Dendritic cell treated with granulocyte-macrophage colony-stimulating factor and Interleukin-4, amounts not matched to agents 40 ng/mL and 50 ng/mL, for 4 days (primary cell): ENCODE measurements at regions not wholly inside any gene's neighbourhood (a gene's known extent, or its start where the extent isn't known, plus 50 kb on each side); places are given as distances from the start of the nearest gene placed in this dataset.
"Not testable (repeated sequence)": the region's sequence is repeated elsewhere in the genome, so short reads cannot be mapped to it uniquely, and the experiment has no call there.

Source experiments
- H3K27ac Mint-ChIP-seq: one replicate; pipeline ENCODE4 v1.8.0; 2022; ENCODE audit warnings: mild to moderate bottlenecking, mixed read lengths
- H3K27me3 Mint-ChIP-seq: one replicate; pipeline ENCODE4 v1.8.0; 2022; ENCODE audit warnings: mild to moderate bottlenecking, mixed read lengths
- H3K36me3 Mint-ChIP-seq: one replicate; pipeline ENCODE4 v1.8.0; 2022; ENCODE audit warnings: low read depth, mixed read lengths
- H3K4me1 Mint-ChIP-seq: one replicate; pipeline ENCODE4 v1.8.0; 2022; ENCODE audit warnings: low read depth, mixed read lengths
- H3K4me3 Mint-ChIP-seq: one replicate; pipeline ENCODE4 v1.8.0; 2022; ENCODE audit warnings: mild to moderate bottlenecking, moderate library complexity, mixed read lengths
- H3K9me3 Mint-ChIP-seq: one replicate; pipeline ENCODE4 v1.8.0; 2022; ENCODE audit warnings: mixed read lengths
- intact Hi-C: fragments of 100-400 bp; cut with micrococcal nuclease; formaldehyde crosslinking; loops from one replicate; pipeline ENCODE4 v1.15.0; 2022

DNA sequence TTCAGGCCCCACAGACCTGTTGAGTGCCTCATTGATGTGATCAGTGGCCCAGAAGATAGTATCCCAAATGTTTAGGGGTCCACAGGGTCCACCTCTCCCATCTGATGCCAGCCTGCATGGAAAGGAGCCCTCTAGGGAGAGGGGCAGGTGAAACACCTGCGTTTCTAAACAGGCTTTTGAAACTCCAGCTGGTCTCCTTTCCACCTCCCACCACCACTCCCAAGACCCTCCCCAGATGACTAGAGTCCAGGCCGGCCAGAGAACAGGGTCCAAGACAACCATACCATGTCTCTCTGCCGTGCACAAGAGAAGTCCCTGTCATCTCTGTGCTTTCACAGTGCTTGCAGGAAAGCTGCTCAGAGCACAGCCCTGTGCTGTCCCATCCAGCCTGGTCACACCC lies 105.0 kb upstream of the NANOS1 start:
- intact Hi-C loops = no loop called here
- no peak overlapping the region for H3K27ac Mint-ChIP-seq

DNA sequence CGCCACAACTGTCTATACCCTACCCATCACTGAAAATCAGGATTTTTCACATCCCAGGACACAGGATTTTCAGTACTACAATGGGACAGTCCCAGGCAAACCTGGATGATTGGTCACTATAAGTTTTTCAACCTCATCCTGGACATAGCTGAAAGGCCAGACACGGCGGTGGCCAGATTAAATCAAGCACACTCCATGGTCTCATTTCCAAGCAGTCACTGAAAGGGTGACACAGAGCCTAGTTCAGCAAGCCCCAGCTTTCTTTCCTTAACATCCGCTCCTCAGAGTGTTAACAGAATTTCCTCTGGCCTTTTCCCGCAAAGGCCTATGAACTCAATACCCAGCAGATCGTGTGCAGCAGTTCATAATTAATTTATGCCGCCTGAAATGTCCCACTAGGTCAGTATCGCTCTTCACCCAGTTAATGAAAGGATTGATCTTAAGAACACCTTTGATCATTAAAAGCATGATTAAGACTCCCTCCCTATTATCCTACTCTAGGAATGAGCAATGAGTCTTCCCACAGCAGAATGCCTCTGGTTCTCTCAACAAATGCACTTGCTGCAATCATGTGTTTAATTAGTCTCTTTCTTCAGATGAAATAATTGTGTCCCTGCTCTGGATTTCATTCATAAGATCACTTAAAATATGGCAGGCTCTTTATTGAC lies 104.0 kb upstream of the NANOS1 start:
- H3K9me3 Mint-ChIP-seq = peaks cover 5% of the 10 kb centered on the region
- no peak overlapping the region for H3K27ac Mint-ChIP-seq
- H3K36me3 Mint-ChIP-seq = no peaks in the 10 kb centered on the region
- H3K27me3 Mint-ChIP-seq = peaks cover 24% of the 10 kb centered on the region
- H3K4me3 Mint-ChIP-seq = no peak overlapping the region
- peaks cover 5% of the 10 kb centered on the region for H3K4me1 Mint-ChIP-seq
- intact Hi-C loops = no loop called here

More for the DNA sequence above, 105.0 kb upstream of the NANOS1 start:
- H3K4me3 Mint-ChIP-seq = no peak overlapping the region
- no peaks in the 10 kb centered on the region for H3K9me3 Mint-ChIP-seq
- no peaks in the 10 kb centered on the region for H3K36me3 Mint-ChIP-seq
- peaks cover 5% of the 10 kb centered on the region for H3K4me1 Mint-ChIP-seq
- peaks cover 17% of the 10 kb centered on the region for H3K27me3 Mint-ChIP-seq

DNA sequence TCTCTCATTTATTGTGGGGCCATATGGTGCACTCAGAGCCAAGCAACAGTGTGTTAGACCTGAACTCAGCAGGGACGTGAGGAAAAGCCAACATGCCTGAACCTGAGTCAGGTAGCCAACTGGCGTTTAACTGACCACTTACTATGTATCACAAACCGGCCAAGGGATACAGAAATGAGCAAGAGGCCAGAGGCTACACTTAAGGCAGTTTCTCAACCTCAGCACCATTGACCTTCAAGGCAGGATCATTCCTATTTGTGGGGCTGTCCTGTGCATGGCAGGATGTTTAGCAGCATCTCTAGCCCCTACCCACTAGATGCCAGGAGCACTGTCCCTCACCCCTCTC lies 103.5 kb upstream of the NANOS1 start:
- intact Hi-C loops = no loop called here
- peaks cover 28% of the 10 kb centered on the region for H3K27me3 Mint-ChIP-seq

DNA sequence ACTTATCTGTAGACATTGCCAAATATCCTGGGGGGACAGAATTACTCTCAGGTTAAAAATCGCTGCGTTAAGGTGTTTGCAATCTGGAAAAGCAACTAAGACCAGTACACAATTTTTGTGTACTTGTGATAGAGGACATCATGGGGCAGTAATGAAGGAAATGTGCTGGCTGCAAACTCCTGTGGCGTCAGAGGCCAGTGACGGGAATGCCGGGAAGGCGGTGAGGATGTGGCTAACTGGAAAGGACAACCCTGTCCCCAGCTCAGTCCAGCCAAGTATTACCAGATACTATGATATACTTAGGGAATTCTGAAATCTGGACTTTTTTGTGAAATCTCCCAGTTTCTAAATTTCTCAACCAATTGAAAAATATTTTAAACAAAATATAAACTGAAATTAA lies 103.1 kb upstream of the NANOS1 start:
- intact Hi-C loops = no loop called here
- peaks cover 5% of the 10 kb centered on the region for H3K4me1 Mint-ChIP-seq
- peaks cover 26% of the 10 kb centered on the region for H3K27me3 Mint-ChIP-seq
- no peak overlapping the region for H3K27ac Mint-ChIP-seq
- H3K36me3 Mint-ChIP-seq = no peaks in the 10 kb centered on the region
- no peak overlapping the region for H3K4me3 Mint-ChIP-seq
- peaks cover 14% of the 10 kb centered on the region for H3K9me3 Mint-ChIP-seq

More for the DNA sequence above, 103.5 kb upstream of the NANOS1 start:
- Mint-ChIP-seq H3K4me1 (peaks cover 5% of the 10 kb centered on the region), H3K4me3 (no peak overlapping the region), H3K9me3 (peaks cover 10% of the 10 kb centered on the region), H3K27ac (no peak overlapping the region), H3K36me3 (no peaks in the 10 kb centered on the region)

DNA sequence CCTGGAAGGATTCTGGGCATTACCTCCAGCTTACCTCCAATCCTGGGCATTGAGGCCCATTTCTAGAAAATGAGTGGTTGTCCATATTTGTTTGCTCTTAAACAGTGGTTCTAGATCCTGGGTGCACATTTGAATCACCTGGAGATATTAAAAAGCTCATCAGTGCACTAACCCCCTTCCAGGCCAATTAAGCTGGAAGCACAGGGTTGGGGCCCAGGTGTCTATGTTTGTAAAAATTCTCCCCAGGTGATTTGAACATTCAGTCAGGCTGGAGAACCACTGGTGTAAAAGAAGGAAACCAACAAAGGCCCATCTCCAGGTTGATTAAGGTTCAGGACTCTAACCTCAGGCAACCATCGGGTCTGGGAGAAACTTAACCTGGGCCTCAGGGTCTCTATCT lies 102.6 kb upstream of the NANOS1 start:
- intact Hi-C loops = no loop called here
- Mint-ChIP-seq H3K4me1 (peaks cover 5% of the 10 kb centered on the region), H3K4me3 (no peak overlapping the region), H3K27me3 (peaks cover 25% of the 10 kb centered on the region), H3K36me3 (no peaks in the 10 kb centered on the region), H3K27ac (no peak overlapping the region), H3K9me3 (peaks cover 19% of the 10 kb centered on the region)

DNA sequence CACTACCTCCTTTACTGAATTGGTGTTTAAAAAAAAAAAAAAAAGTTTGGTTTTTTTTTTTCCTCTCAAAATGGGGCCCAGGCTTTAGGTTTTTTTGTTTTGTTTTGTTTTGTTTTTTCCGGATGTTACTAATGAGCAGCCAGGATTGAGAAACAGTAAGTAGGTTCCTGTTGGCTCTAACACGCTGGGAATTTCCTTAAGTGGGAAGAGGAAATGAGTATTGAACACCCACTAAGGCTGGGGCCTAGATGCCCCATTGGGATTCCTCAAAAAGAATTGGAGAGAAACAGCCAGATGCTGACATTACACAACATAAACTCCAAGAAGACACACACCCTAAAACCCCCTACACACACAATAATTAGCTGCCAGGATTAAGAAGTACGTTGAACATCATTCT lies 102.2 kb upstream of the NANOS1 start:
- intact Hi-C loops = no loop called here
- H3K4me1 Mint-ChIP-seq = peaks cover 5% of the 10 kb centered on the region
- peaks cover 21% of the 10 kb centered on the region for H3K9me3 Mint-ChIP-seq
- H3K27ac Mint-ChIP-seq = no peak overlapping the region
- H3K4me3 Mint-ChIP-seq = no peak overlapping the region
- H3K27me3 Mint-ChIP-seq = peaks cover 24% of the 10 kb centered on the region
- H3K36me3 Mint-ChIP-seq = no peaks in the 10 kb centered on the region

DNA sequence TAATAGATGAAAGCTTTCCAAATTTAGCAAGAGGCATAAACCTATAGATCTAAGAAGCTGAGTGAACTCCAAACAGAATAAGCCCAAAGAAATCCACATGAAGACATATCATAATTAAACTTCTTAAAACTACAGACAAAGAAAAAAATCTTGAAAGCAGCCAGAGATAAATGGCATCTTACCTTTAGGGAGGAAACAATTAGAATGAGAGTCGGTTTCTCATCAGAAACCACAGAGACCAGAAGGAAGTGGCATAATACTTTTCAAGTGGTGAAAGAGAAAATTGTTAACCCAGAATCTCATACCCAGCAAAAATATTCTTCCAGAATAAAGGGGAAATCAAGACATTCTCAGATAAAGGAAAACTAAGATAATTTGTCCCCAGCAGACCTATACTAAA lies 98.9 kb upstream of the NANOS1 start:
- no peak overlapping the region for H3K27ac Mint-ChIP-seq
- peaks cover 34% of the 10 kb centered on the region for H3K27me3 Mint-ChIP-seq
- no peaks in the 10 kb centered on the region for H3K36me3 Mint-ChIP-seq
- no peak overlapping the region for H3K4me3 Mint-ChIP-seq
- peaks cover 5% of the 10 kb centered on the region for H3K4me1 Mint-ChIP-seq
- H3K9me3 Mint-ChIP-seq = peaks cover 21% of the 10 kb centered on the region
- intact Hi-C loops = no loop called here

DNA sequence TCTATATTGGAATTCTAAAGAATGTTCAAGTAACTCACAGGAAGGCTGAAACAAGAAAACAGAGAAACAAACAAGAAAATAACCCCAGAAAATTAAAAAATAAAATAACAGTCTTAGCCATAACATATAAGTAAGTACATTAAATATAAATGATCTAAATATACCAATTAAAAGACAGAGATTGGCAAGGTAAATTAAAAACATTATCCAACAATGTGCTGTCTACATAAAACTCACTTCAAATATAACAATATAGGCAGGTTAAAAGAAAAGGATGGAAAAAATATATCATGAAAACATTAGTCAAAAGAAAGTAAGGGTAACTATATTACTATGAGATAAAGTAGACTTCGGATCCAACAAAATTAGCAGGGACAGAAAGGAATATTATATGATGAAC lies 98.1 kb upstream of the NANOS1 start:
- Mint-ChIP-seq H3K27me3 (peaks cover 36% of the 10 kb centered on the region), H3K4me1 (peaks cover 5% of the 10 kb centered on the region), H3K4me3 (no peak overlapping the region), H3K36me3 (no peaks in the 10 kb centered on the region), H3K27ac (no peak overlapping the region), H3K9me3 (peaks cover 21% of the 10 kb centered on the region)
- intact Hi-C loops = no loop called here

DNA sequence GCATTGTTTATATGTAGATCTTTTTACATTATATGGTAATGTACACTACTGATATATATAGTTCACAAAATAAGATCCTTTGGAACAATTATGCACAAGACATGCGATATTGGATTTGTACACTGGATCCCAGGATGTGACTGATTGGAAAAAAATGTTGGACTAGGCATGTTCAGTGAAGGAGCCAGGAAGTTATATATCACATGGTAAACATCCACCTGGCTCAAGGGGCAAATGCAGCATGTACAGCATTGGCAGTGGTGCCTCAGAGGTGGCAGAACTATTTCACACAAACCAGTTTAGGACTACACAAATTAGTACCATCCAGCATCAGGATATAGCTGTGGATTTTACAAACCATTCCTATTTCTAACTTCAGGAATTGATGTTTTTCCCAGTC lies 97.4 kb upstream of the NANOS1 start:
- H3K4me1 Mint-ChIP-seq, intact Hi-C loops, H3K4me3 Mint-ChIP-seq, H3K36me3 Mint-ChIP-seq, H3K27ac Mint-ChIP-seq: not testable (repeated sequence)
- peaks cover 21% of the 10 kb centered on the region for H3K9me3 Mint-ChIP-seq
- peaks cover 38% of the 10 kb centered on the region for H3K27me3 Mint-ChIP-seq

DNA sequence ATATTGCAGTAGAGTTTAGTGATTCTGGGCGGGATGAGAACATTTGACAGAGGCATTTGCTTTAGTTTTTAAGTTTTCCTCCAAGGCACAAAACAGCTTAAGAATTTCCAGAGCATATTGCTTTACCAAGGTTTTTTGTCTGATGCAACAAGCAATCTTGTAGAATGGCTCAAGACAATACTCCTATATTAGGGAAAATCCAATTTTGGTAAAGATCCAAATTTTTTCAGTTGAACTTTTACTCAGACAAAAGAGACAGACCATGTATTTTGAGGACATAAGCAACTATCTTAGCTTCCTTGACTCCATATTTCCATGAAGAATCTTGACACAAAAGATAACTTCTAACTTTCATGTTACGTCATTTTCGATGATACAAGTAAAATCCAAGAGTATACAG lies 92.3 kb upstream of the NANOS1 start:
- Mint-ChIP-seq H3K27ac (no peak overlapping the region), H3K9me3 (peaks cover 9% of the 10 kb centered on the region), H3K4me3 (no peak overlapping the region), H3K27me3 (peaks cover 34% of the 10 kb centered on the region), H3K4me1 (no peaks in the 10 kb centered on the region), H3K36me3 (no peaks in the 10 kb centered on the region)
- intact Hi-C loops = no loop called here

DNA sequence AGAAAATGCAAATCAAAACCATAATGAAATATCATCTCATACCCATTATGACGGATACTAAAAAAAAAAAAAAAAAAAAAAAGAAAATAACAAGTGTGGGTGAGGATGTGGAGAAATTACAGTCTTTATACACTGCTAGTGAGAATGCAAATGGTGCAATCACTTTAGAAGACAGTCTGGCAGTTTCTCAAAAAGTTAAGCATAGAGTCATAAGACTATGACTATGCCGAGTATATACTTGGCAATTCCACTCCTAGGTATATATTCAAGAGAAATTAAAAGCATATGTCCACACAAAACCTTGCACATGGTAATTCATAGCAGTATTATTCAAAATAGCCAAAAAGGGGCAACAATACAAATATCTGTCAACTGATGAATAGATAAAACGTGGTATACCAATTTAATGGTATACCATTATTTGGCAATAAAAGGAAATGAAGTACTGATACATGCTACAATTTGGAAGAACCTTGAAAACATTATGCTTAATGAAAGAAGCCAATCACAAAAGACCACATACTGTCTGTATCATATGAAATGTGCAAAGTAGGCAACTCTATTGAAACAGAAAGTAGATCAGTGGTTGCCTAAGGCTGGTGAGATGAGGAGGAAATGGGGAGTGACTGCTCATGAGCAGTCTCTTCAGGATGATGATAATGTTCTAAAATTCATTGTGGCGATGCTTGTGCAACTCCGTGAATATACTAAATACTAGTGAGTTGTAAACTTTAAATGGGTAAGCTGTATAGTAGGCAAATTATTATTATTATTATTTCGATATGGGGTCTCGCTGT lies 90.1 kb upstream of the NANOS1 start:
- no peak overlapping the region for H3K27ac Mint-ChIP-seq
- no peaks in the 10 kb centered on the region for H3K4me1 Mint-ChIP-seq
- H3K27me3 Mint-ChIP-seq = peaks cover 23% of the 10 kb centered on the region
- intact Hi-C loops = no loop called here
- H3K4me3 Mint-ChIP-seq = no peak overlapping the region
- H3K9me3 Mint-ChIP-seq = peaks cover 9% of the 10 kb centered on the region
- H3K36me3 Mint-ChIP-seq = no peaks in the 10 kb centered on the region

DNA sequence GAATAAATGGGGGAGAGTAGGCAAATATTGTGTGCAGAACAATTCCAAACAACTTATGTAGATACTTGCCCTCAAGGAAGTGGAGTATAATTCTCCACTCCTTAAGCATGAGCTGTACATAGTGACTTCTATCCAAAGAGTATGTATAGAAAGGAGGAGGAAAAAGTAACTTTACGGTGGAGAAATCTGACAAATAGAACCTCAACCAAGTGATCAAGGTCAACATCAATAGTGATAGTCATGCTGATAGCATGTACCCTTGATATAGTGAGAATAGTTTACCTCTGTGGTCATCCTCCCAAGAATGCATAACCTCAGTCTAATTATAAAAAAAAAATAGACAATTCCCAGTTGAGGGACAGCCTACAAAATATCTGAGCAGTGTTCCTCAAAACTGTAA lies 89.1 kb upstream of the NANOS1 start:
- intact Hi-C loops = no loop called here
- no peak overlapping the region for H3K27ac Mint-ChIP-seq
- no peaks in the 10 kb centered on the region for H3K36me3 Mint-ChIP-seq
- H3K4me3 Mint-ChIP-seq = no peak overlapping the region
- H3K4me1 Mint-ChIP-seq = no peaks in the 10 kb centered on the region
- H3K9me3 Mint-ChIP-seq = peaks cover 9% of the 10 kb centered on the region
- H3K27me3 Mint-ChIP-seq = peaks cover 18% of the 10 kb centered on the region

DNA sequence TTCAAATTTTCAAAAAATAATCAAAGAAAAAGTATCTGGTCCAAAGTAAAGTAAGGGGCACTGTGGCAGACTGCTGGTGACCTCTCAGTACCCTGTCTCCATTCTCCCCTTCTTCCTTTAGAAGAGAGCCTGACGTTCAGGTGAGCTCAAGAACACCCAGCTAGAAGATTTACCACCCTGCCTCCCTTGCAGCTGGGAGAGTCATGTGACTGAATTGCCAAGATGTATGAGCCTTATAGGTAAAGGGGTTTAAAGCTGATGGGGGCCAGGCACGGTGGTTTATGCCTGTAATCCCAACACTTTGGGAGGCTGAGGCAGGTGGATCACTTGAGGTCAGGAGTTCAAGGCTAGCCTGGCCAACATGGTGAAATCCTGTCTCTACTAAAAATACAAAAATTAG lies 86.3 kb upstream of the NANOS1 start:
- Mint-ChIP-seq H3K9me3 (peaks cover 20% of the 10 kb centered on the region), H3K4me3 (no peak overlapping the region), H3K27ac (no peak overlapping the region), H3K36me3 (no peaks in the 10 kb centered on the region), H3K4me1 (peaks cover 9% of the 10 kb centered on the region), H3K27me3 (peaks cover 8% of the 10 kb centered on the region)
- intact Hi-C loops = no loop called here

DNA sequence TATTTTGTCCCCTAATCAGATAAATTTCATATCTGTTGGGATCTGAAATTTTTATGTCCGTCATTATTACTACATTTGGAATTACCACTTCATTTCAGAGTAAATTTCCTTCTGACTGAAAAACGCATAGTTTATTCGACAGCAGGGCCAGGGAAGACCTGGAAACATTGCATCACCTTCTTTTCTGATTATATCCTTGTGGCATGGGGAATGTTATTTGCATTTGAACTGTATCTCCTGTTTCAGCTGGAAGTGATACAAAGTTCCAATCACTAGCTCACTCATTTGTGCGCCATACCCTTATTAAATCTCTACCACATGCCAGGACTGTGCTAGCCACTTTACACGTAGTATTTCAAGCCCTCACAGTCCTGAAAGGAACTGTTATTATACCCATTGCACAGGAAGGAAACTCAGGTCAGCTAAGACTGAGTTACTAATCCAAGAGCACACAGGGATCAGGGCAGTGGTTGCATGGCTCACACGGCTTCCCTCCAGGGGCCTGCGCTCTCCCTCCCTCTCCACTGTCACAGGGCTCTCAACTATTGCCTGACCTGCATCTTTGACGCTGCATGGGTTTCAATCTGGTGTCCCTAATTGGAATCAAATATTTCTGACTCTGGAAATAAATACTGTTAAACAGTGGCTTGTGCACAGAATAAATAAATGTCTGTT lies 84.4 kb upstream of the NANOS1 start:
- no peak overlapping the region for H3K4me3 Mint-ChIP-seq
- peaks cover 20% of the 10 kb centered on the region for H3K9me3 Mint-ChIP-seq
- no peaks in the 10 kb centered on the region for H3K36me3 Mint-ChIP-seq
- intact Hi-C loops = no loop called here
- peaks cover 9% of the 10 kb centered on the region for H3K4me1 Mint-ChIP-seq
- H3K27ac Mint-ChIP-seq = no peak overlapping the region
- H3K27me3 Mint-ChIP-seq = peaks cover 8% of the 10 kb centered on the region
